ENCODE measurements at regions not wholly inside any gene's neighbourhood (a gene's known extent, or its start where the extent isn't known, plus 50 kb on each side); places are given as distances from the start of the nearest gene placed in this dataset.
"Not testable (repeated sequence)": the region's sequence is repeated elsewhere in the genome, so short reads cannot be mapped to it uniquely, and the experiment has no call there.

DNA sequence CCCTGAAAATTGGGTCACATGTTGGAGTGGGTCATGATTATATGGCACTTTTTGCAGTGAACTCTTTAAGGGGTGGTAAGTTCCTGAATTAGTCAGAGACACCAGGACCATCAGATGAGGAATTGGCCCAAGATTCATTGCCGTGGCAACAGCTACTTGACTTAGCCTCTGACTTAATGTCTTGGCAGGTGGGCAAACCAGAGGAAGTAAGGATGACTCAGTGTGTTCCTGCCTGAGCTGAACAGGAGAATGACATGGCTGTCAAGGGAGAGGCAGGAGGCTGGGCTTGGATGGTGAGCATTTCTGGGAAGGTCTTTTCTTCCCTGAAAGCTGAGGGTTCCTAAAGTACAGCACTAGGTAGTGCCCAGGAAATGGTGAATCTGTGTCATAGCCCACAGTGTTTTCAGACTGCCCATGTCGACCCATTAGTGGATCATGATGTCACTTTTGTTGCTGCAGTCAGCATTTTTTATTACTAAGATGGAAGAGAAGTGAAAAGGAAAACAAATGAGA lies 170.1 kb upstream of the PWP1 start:
- Histone ChIP-seq H3K36me3 (ENCODE audit: control insufficient read depth in 2 of 2, extremely low read depth in 1 of 2, insufficient read depth in 1 of 2, low read length in 1 of 2) (no peaks in the 10 kb centered on the region), H3K27me3 (replicated peaks in 1 of 2; ENCODE audit: control insufficient read depth in 2 of 2, extremely low read depth in 1 of 2, insufficient read depth in 2 of 2, low read length in 1 of 2) (no peaks in the 10 kb centered on the region), H3K4me3 (ENCODE audit: control insufficient read depth in 1 of 2, extremely low read depth in 1 of 2, low read length in 1 of 2) (no peak overlapping the region), H3K27ac (ENCODE audit: low read length) (no peak overlapping the region), H3K9me3 (no peaks in the 10 kb centered on the region), H3K4me1 (ENCODE audit: control insufficient read depth in 1 of 2, extremely low read depth in 1 of 2, insufficient read depth in 2 of 2, low read length in 2 of 2) (peaks cover 0 to 2% of the 10 kb centered on the region in 2 experiments)
- no peak overlapping the region for H3K4me3 Mint-ChIP-seq
- 5% methylated on average over 2 of the region's 2 CpGs for WGBS (ENCODE audit: insufficient coverage)
- H3K9me3 Mint-ChIP-seq, result peaks cover 0 to 3% (median 0%) of the 10 kb centered on the region in 3 donors
- no peaks in the 10 kb centered on the region for H3K27me3 Mint-ChIP-seq
- H3K27ac Mint-ChIP-seq, result peak overlapping the region; percentile 18 to 32
- H3K4me1 Mint-ChIP-seq, result peaks cover 22 to 33% (median 23%) of the 10 kb centered on the region in 3 donors
- CTCF ChIA-PET, result no interaction called here
- POLR2A ChIA-PET, result no interaction called here
- ATAC-seq (replicated peaks in 1 of 4) (peak in 2 of 4 experiments; percentile 17 to 42), DNase-seq (no peak)
- peaks cover 27% of the 10 kb centered on the region for H3K36me3 Mint-ChIP-seq

DNA sequence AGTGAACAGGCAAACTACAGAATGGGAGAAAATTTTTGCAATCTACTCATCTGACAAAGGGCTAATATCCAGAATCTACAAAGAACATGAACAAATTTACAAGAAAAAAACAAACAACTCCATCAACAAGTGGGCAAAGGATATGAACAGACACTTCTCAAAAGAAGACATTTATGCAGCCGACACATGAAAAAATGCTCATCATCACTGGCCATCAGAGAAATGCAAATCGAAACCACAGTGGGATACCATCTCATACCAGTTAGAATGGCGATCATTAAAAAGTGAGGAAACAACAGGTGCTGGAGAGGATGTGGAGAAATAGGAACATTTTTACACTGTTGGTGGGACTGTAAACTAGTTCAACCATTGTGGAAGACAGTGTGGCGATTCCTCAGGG lies 167.8 kb upstream of the PWP1 start:
- ATAC-seq (replicated peaks in 1 of 4); H3K4me3 Mint-ChIP-seq; H3K4me3 ChIP-seq (ENCODE audit: control insufficient read depth in 1 of 2, extremely low read depth in 1 of 2, low read length in 1 of 2); H3K27me3 Mint-ChIP-seq; H3K9me3 ChIP-seq; H3K27ac Mint-ChIP-seq; H3K27ac ChIP-seq (ENCODE audit: low read length); DNase-seq; H3K36me3 ChIP-seq (ENCODE audit: control insufficient read depth in 2 of 2, extremely low read depth in 1 of 2, insufficient read depth in 1 of 2, low read length in 1 of 2); H3K4me1 ChIP-seq (ENCODE audit: control insufficient read depth in 1 of 2, extremely low read depth in 1 of 2, insufficient read depth in 2 of 2, low read length in 2 of 2); CTCF ChIA-PET; POLR2A ChIA-PET; H3K27me3 ChIP-seq (replicated peaks in 1 of 2; ENCODE audit: control insufficient read depth in 2 of 2, extremely low read depth in 1 of 2, insufficient read depth in 2 of 2, low read length in 1 of 2): not testable (repeated sequence)
- WGBS (ENCODE audit: insufficient coverage), result no CpG with 5 or more reads among the region's 4 CpGs
- peaks cover 19 to 25% (median 22%) of the 10 kb centered on the region in 3 donors for H3K4me1 Mint-ChIP-seq
- peaks cover 5 to 18% (median 6%) of the 10 kb centered on the region in 3 donors for H3K9me3 Mint-ChIP-seq
- peaks cover 44% of the 10 kb centered on the region for H3K36me3 Mint-ChIP-seq

DNA sequence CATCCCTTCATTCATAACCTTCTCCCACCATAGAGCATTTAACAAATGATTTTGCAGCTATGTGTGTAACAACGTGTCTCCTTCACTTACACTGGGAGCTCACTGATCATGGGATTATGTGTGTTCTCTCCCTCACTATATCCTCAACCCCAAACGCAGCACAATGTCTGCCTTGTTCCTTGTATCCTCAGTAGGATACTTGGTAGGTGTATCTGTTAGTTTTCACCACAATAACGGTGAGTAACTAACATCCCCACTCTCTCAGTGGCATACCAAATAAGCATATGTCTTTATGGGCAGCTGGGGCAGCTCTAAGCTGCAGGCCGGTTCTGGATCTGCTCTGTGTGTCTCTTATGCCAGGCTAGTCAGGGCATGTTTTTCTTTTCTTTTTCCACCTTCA lies 166.7 kb upstream of the PWP1 start:
- no peaks in the 10 kb centered on the region for H3K9me3 ChIP-seq
- peaks cover 0 to 2% of the 10 kb centered on the region in 2 donors for H3K36me3 ChIP-seq (ENCODE audit: control insufficient read depth in 2 of 2, extremely low read depth in 1 of 2, insufficient read depth in 1 of 2, low read length in 1 of 2)
- DNase-seq (no peak), ATAC-seq (replicated peaks in 1 of 4) (no peak)
- POLR2A ChIA-PET, result interaction anchor here in 1 of 2 donors (0.6 kb wide), 1 partner anchor 10 kb away, joined by 3 read pairs; no protein-coding TSS in a partner anchor
- peaks cover 10 to 17% (median 16%) of the 10 kb centered on the region in 3 donors for H3K4me1 Mint-ChIP-seq
- peaks cover 48% of the 10 kb centered on the region for H3K36me3 Mint-ChIP-seq
- CTCF ChIA-PET, result no interaction called here
- H3K27ac Mint-ChIP-seq, result no peak overlapping the region
- H3K27me3 ChIP-seq (replicated peaks in 1 of 2; ENCODE audit: control insufficient read depth in 2 of 2, extremely low read depth in 1 of 2, insufficient read depth in 2 of 2, low read length in 1 of 2), result no peaks in the 10 kb centered on the region
- H3K4me3 Mint-ChIP-seq, result no peak overlapping the region
- peaks cover 0 to 2% of the 10 kb centered on the region in 2 experiments for H3K4me1 ChIP-seq (ENCODE audit: control insufficient read depth in 1 of 2, extremely low read depth in 1 of 2, insufficient read depth in 2 of 2, low read length in 2 of 2)
- H3K4me3 ChIP-seq (ENCODE audit: control insufficient read depth in 1 of 2, extremely low read depth in 1 of 2, low read length in 1 of 2), result no peak overlapping the region
- WGBS (ENCODE audit: insufficient coverage), result 100% methylated on average over 2 of the region's 4 CpGs
- no peak overlapping the region for H3K27ac ChIP-seq (ENCODE audit: low read length)
- H3K27me3 Mint-ChIP-seq, result no peaks in the 10 kb centered on the region
- peaks cover 5 to 18% (median 6%) of the 10 kb centered on the region in 3 donors for H3K9me3 Mint-ChIP-seq

DNA sequence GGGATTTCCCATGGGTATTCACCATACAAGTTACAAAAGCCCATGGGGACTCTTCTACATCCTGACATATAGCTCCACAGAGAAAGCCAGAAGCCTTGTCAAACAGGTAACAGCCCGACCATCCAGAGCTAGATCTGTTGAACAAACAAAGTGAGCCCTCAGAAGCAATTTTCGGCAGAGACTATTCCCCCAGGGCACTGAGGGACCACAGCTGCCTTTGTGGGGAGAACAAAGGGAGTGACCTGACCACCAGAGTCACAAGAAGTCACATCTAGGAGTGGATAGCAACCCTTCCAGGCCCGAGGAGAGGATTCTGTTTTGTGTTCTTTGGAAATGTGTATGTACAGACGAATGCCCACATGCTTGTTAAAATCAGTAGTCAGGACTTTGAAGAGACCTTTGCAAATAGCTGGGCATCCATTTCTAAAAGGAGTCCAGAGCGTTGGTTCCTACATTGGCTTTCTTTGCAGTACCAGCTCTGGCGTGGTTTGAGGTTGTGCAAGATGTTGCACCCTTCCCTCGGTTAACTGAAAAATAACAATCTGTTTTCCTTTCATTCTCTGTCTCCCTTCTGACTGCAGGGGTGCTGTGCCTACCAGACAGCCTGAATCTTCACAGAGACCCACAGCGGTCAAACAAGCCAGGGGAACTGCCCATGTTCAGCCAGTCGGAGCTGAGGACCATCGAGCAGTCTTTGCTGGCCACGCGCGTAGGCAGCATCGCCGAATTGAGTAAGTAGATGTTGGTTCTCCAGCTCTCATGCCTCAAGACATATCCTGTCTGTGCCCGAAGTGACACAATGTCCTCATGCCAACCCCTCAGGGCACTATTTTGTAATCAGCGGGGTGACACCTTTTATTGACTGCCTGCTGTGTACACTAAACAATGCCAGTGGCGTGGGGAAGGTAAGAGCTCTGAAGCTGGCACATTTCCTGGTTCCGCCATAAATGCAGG lies 165.4 kb upstream of the PWP1 start:
- peaks cover 5 to 18% (median 6%) of the 10 kb centered on the region in 3 donors for H3K9me3 Mint-ChIP-seq

DNA sequence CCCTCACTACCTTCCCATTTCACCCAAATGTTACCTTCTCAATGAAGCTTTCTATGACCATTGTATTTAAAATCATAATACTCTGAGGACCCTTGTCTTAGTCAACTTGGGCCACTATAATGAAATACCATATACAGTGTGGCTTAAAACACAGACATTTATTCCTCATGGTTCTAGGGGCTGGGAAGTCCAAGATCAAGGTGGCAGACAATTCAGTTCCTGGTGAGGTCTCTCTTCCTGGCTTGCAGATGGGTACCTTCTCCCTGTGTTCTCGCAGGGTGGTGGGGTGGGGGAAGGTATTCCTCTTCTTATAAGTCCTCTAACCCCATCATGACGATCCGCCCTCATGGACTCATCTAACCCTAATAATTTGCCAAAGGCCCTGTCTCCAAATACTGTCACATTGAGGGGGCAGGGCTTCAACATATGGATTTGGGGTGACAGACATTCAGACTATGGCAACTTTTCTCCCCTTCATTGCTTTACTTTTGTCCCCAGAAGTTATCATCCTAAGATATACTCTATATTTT lies 163.7 kb upstream of the PWP1 start:
- Mint-ChIP-seq H3K9me3 (peaks cover 5 to 18% (median 6%) of the 10 kb centered on the region in 3 donors), H3K27me3 (no peaks in the 10 kb centered on the region), H3K36me3 (peaks cover 49% of the 10 kb centered on the region), H3K4me3 (no peak overlapping the region), H3K4me1 (peaks cover 0 to 2% (median under 1%) of the 10 kb centered on the region in 3 donors), H3K27ac (no peak overlapping the region)
- H3K4me3 ChIP-seq (ENCODE audit: control insufficient read depth in 1 of 2, extremely low read depth in 1 of 2, low read length in 1 of 2), result no peak overlapping the region
- H3K36me3 ChIP-seq (ENCODE audit: control insufficient read depth in 2 of 2, extremely low read depth in 1 of 2, insufficient read depth in 1 of 2, low read length in 1 of 2), result peaks cover 0 to 2% of the 10 kb centered on the region in 2 donors
- no peaks in the 10 kb centered on the region for H3K4me1 ChIP-seq (ENCODE audit: control insufficient read depth in 1 of 2, extremely low read depth in 1 of 2, insufficient read depth in 2 of 2, low read length in 2 of 2)
- no peak for DNase-seq
- ATAC-seq (replicated peaks in 1 of 4), result no peak
- H3K9me3 ChIP-seq, result no peaks in the 10 kb centered on the region
- WGBS (ENCODE audit: insufficient coverage), result no CpG with 5 or more reads among the region's 3 CpGs
- H3K27ac ChIP-seq (ENCODE audit: low read length), result no peak overlapping the region
- ChIA-PET POLR2A (no interaction called here), CTCF (no interaction called here)
- no peaks in the 10 kb centered on the region for H3K27me3 ChIP-seq (replicated peaks in 1 of 2; ENCODE audit: control insufficient read depth in 2 of 2, extremely low read depth in 1 of 2, insufficient read depth in 2 of 2, low read length in 1 of 2)

More for the DNA sequence above, 165.4 kb upstream of the PWP1 start:
- H3K4me3 ChIP-seq (ENCODE audit: control insufficient read depth in 1 of 2, extremely low read depth in 1 of 2, low read length in 1 of 2), result no peak overlapping the region
- CTCF ChIA-PET, result interaction anchor here in 1 of 2 donors (1.0 kb wide), 1 partner anchor 18 kb away, joined by 3 read pairs; no protein-coding TSS in a partner anchor
- Mint-ChIP-seq H3K36me3 (peaks cover 51% of the 10 kb centered on the region), H3K27ac (no peak overlapping the region), H3K4me1 (peaks cover 5 to 11% (median 8%) of the 10 kb centered on the region in 3 donors), H3K4me3 (no peak overlapping the region), H3K27me3 (no peaks in the 10 kb centered on the region)
- H3K27me3 ChIP-seq (replicated peaks in 1 of 2; ENCODE audit: control insufficient read depth in 2 of 2, extremely low read depth in 1 of 2, insufficient read depth in 2 of 2, low read length in 1 of 2), result no peaks in the 10 kb centered on the region
- no peak overlapping the region for H3K27ac ChIP-seq (ENCODE audit: low read length)
- H3K36me3 ChIP-seq (ENCODE audit: control insufficient read depth in 2 of 2, extremely low read depth in 1 of 2, insufficient read depth in 1 of 2, low read length in 1 of 2), result peaks cover 0 to 2% of the 10 kb centered on the region in 2 donors
- ATAC-seq (replicated peaks in 1 of 4) (no peak), DNase-seq (no peak)
- H3K9me3 ChIP-seq, result no peaks in the 10 kb centered on the region
- peaks cover 0 to 2% of the 10 kb centered on the region in 2 experiments for H3K4me1 ChIP-seq (ENCODE audit: control insufficient read depth in 1 of 2, extremely low read depth in 1 of 2, insufficient read depth in 2 of 2, low read length in 2 of 2)
- WGBS (ENCODE audit: insufficient coverage), result 95% methylated on average over 9 of the region's 19 CpGs
- POLR2A ChIA-PET, result interaction anchor here in 1 of 2 donors (0.5 kb wide), 1 partner anchor 40 kb away, joined by 3 read pairs; no protein-coding TSS in a partner anchor

DNA sequence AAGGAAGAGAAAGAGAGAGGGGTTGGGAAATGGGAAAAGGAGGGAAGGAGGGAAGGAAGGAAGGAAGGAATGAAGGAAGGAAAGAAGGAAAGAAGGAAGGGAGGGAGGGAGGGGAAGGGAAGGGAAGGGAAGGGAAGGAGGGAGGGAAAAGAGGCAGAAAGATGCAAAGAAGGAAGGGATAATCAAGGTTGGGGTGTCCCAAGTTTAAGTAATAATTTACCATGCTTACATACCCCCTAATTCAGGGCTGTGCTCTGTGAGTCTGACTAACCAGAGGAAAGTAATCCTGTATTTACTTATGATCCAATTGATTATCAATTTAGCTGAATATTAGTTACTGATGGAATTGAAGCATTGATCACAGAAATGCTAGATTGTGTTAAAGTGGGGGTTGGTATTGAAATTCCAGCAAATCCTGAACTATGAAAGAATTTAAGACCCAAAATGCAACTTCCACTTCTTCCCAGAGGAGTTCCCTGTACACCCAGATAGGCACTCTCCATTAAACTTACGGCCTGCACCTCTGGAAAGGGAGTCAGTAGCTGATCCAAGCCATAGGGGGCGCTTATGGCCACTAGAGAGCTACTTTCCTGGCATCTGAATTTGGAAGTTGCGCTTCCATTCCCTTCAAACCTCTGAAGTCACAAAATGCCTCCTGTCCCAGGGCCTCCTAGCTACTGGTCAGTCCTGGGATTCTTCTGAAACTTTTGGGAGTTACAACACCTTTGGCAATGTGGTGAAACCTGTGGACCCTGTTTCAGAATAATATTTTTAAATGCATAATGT lies 162.7 kb upstream of the PWP1 start:
- Mint-ChIP-seq H3K27me3 (no peaks in the 10 kb centered on the region), H3K4me3 (no peak overlapping the region), H3K4me1 (peaks cover 0 to 2% (median 0%) of the 10 kb centered on the region in 3 donors), H3K9me3 (peaks cover 5 to 18% (median 6%) of the 10 kb centered on the region in 3 donors), H3K27ac (no peak overlapping the region), H3K36me3 (peaks cover 46% of the 10 kb centered on the region)
- Histone ChIP-seq H3K4me1 (ENCODE audit: control insufficient read depth in 1 of 2, extremely low read depth in 1 of 2, insufficient read depth in 2 of 2, low read length in 2 of 2) (no peaks in the 10 kb centered on the region), H3K4me3 (ENCODE audit: control insufficient read depth in 1 of 2, extremely low read depth in 1 of 2, low read length in 1 of 2) (no peak overlapping the region), H3K9me3 (no peaks in the 10 kb centered on the region), H3K27ac (ENCODE audit: low read length) (no peak overlapping the region), H3K36me3 (ENCODE audit: control insufficient read depth in 2 of 2, extremely low read depth in 1 of 2, insufficient read depth in 1 of 2, low read length in 1 of 2) (peaks cover 0 to 2% of the 10 kb centered on the region in 2 donors), H3K27me3 (replicated peaks in 1 of 2; ENCODE audit: control insufficient read depth in 2 of 2, extremely low read depth in 1 of 2, insufficient read depth in 2 of 2, low read length in 1 of 2) (no peaks in the 10 kb centered on the region)
- no peak for DNase-seq
- CTCF ChIA-PET, result no interaction called here
- 93% methylated on average over 2 of the region's 3 CpGs for WGBS (ENCODE audit: insufficient coverage)
- POLR2A ChIA-PET, result no interaction called here
- no peak for ATAC-seq (replicated peaks in 1 of 4)

All from T-cell (primary cell).